ENCODE measurements at regions not wholly inside any gene's neighbourhood (a gene's known extent, or its start where the extent isn't known, plus 50 kb on each side); places are given as distances from the start of the nearest gene placed in this dataset.
A peak's percentile ranks its signal among the peaks of the same experiment; 100 is the strongest.

- TF ChIP-seq, protein P1, sequence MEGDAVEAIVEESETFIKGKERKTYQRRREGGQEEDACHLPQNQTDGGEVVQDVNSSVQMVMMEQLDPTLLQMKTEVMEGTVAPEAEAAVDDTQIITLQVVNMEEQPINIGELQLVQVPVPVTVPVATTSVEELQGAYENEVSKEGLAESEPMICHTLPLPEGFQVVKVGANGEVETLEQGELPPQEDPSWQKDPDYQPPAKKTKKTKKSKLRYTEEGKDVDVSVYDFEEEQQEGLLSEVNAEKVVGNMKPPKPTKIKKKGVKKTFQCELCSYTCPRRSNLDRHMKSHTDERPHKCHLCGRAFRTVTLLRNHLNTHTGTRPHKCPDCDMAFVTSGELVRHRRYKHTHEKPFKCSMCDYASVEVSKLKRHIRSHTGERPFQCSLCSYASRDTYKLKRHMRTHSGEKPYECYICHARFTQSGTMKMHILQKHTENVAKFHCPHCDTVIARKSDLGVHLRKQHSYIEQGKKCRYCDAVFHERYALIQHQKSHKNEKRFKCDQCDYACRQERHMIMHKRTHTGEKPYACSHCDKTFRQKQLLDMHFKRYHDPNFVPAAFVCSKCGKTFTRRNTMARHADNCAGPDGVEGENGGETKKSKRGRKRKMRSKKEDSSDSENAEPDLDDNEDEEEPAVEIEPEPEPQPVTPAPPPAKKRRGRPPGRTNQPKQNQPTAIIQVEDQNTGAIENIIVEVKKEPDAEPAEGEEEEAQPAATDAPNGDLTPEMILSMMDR (IDR thresholded peaks at IDR 0.05; ENCODE audit: unreplicated experiment), result no peak
- Mint-ChIP-seq H3K9me3 (peaks cover 11% of the 10 kb centered on the region), H3K27ac (no peak overlapping the region), H3K4me3 (no peak overlapping the region), H3K4me1 (no peaks in the 10 kb centered on the region), H3K36me3 (peaks cover 2% of the 10 kb centered on the region), H3K27me3 (ENCODE audit: low read depth) (peaks cover 2% of the 10 kb centered on the region)
- no peak for DNase-seq (ENCODE audit: low spot score in 2 of 2, unreplicated experiment in 2 of 2)
These were observed 89.3 kb upstream of the AKT3 start for GRCh38 chr1:243939167-243939848.

DNA sequence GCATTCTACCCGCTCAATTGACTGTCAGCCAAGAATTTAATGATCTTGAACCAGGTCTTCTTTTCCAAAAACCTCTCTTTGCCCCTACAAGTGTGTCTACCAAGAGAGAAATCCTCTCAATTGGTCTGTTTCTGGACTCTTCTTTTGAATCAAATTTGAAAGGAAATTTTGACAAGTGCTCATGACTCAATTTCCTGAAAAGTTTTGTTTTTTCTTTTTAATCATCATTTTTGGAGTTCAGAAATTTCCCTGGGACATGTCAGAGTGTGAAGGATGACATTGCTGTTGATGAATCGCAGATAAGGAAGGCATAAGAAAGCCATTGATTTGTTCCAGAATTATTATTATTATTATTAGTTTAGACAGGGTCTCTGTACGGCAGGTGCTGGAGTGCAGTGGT is 88.2 kb upstream of the AKT3 start:
- TF ChIP-seq, protein P1 (IDR thresholded peaks at IDR 0.05; ENCODE audit: unreplicated experiment), result no peak
- H3K27me3 Mint-ChIP-seq (ENCODE audit: low read depth), result peaks cover 2% of the 10 kb centered on the region

GRCh38 chr1:243933495-243933894 is 83.5 kb upstream of the AKT3 start:
- peaks cover 11% of the 10 kb centered on the region for H3K9me3 Mint-ChIP-seq
- no peak for DNase-seq (ENCODE audit: low spot score in 2 of 2, unreplicated experiment in 2 of 2)
- H3K4me1 Mint-ChIP-seq, result peaks cover 11% of the 10 kb centered on the region
- H3K36me3 Mint-ChIP-seq, result peaks cover 2% of the 10 kb centered on the region
- H3K4me3 Mint-ChIP-seq, result no peak overlapping the region
- no peak overlapping the region for H3K27ac Mint-ChIP-seq
- no peaks in the 10 kb centered on the region for H3K27me3 Mint-ChIP-seq (ENCODE audit: low read depth)
- TF ChIP-seq, protein P1 (IDR thresholded peaks at IDR 0.05; ENCODE audit: unreplicated experiment), result no peak

More for the DNA sequence above, 88.2 kb upstream of the AKT3 start:
- Mint-ChIP-seq H3K27ac (no peak overlapping the region), H3K4me1 (no peaks in the 10 kb centered on the region), H3K9me3 (peaks cover 11% of the 10 kb centered on the region), H3K36me3 (peaks cover 2% of the 10 kb centered on the region), H3K4me3 (no peak overlapping the region)
- DNase-seq (ENCODE audit: low spot score in 2 of 2, unreplicated experiment in 2 of 2), result no peak

DNA sequence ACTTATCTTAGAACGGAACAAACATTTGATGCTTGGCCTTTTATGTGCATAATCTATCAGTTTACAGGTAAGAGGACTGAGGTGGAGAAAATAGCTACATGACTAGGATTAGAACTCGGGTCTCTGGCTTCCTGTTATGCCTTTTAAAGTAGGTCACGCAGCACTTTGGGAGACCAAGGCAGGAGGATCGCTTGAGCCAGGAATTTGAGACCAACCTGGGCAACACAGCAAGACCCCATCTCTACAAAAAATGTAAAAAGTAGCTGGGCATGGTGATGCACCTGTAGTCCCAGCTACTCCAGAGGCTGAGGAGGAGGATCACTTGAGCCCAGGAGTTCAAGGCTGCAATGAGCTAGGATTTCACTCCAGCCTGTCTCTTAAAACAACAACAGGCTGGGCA is 81.9 kb upstream of the AKT3 start:
- Mint-ChIP-seq H3K27me3 (ENCODE audit: low read depth) (no peaks in the 10 kb centered on the region), H3K27ac (no peak overlapping the region), H3K4me1 (peaks cover 18% of the 10 kb centered on the region), H3K36me3 (peaks cover 2% of the 10 kb centered on the region), H3K9me3 (peaks cover 11% of the 10 kb centered on the region), H3K4me3 (no peak overlapping the region)
- TF ChIP-seq, protein P1 (IDR thresholded peaks at IDR 0.05; ENCODE audit: unreplicated experiment), result no peak
- no peak for DNase-seq (ENCODE audit: low spot score in 2 of 2, unreplicated experiment in 2 of 2)

GRCh38 chr1:243930822-243931671 is 81.0 kb upstream of the AKT3 start:
- peak in 1 of 2 experiments; percentile 47 for DNase-seq (ENCODE audit: low spot score in 2 of 2, unreplicated experiment in 2 of 2)
- peaks cover 21% of the 10 kb centered on the region for H3K4me1 Mint-ChIP-seq
- TF ChIP-seq, protein P1 (IDR thresholded peaks at IDR 0.05; ENCODE audit: unreplicated experiment), result no peak
- peaks cover 2% of the 10 kb centered on the region for H3K36me3 Mint-ChIP-seq
- peak overlapping the region; percentile 87 for H3K27ac Mint-ChIP-seq
- peaks cover 11% of the 10 kb centered on the region for H3K9me3 Mint-ChIP-seq
- H3K27me3 Mint-ChIP-seq (ENCODE audit: low read depth), result no peaks in the 10 kb centered on the region
- H3K4me3 Mint-ChIP-seq, result peak overlapping the region; percentile 25
